ENCODE measurements at regions not wholly inside any gene's neighbourhood (a gene's known extent, or its start where the extent isn't known, plus 50 kb on each side); places are given as distances from the start of the nearest gene placed in this dataset.

DNA sequence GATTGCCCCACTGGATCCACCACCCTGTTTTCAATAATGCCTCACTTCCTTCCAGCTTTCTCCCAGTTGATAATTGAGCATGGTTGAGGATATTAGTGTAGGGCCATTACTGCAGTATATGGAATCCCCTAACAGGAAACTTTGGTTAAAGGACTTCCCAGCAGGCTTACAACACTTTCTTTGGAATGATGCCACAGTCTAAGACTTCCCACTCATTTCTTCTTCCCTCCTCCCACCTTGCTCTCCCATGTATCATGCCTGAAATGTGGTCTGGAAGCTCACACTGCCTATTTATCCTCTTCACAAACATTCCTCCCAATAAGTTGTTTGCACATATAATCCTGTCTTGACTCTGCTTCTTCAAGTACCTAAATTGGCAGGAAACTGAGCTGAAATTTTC is 863.3 kb downstream of the CENPC start (continued):
- no peak for TF ChIP-seq KAT7 (CRISPR knock-in tag; IDR thresholded peaks at IDR 0.05; ENCODE audit: borderline replicate concordance)
- no peak for TF ChIP-seq ZNF713 (CRISPR knock-in tag; IDR thresholded peaks at IDR 0.05)
- TF ChIP-seq, protein P1, sequence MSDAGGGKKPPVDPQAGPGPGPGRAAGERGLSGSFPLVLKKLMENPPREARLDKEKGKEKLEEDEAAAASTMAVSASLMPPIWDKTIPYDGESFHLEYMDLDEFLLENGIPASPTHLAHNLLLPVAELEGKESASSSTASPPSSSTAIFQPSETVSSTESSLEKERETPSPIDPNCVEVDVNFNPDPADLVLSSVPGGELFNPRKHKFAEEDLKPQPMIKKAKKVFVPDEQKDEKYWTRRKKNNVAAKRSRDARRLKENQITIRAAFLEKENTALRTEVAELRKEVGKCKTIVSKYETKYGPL (CRISPR knock-in tag; IDR thresholded peaks at IDR 0.05), result no peak
- TF ChIP-seq KLF16 (CRISPR knock-in tag; IDR thresholded peaks at IDR 0.05), result no peak

DNA sequence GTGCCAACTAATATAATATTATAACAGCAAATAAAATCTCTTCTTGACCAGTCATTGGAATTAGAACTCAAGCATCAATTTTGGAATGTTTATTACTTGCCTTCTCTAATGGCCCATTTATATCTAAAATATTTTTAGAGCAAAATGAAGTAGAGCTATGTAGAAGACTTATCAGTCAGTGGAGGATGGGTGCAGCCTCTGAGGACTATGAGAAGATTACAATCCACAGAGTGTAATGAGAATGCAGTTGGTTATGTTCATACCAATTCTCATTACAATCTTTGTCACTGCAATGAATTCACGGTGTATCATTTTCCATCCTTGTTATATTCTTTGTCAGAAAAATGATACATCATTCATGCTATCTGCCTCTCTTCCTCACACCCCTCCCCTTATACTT is 878.1 kb downstream of the CENPC start:
- FAIRE-seq (no peak), ATAC-seq (no peak), DNase-seq (ENCODE audit: low spot score) (no peak)
- Histone ChIP-seq H3K79me2 (ENCODE audit: insufficient read depth, low read length) (no peaks in the 10 kb centered on the region), H3K9ac (ENCODE audit: insufficient read depth, low read depth, low read length) (no peak overlapping the region), H2AFZ (ENCODE audit: low read length) (no peak overlapping the region), H3K4me2 (ENCODE audit: low read depth, low read length) (no peak overlapping the region), H3K9me3 (ENCODE audit: low read length) (no peaks in the 10 kb centered on the region), H3K4me1 (ENCODE audit: insufficient read depth, low read length) (no peaks in the 10 kb centered on the region), H3K27me3 (ENCODE audit: control insufficient read depth in 1 of 2, insufficient read depth in 2 of 2, low read length in 2 of 2) (no peaks in the 10 kb centered on the region; a peak in 1 of 5 replicates), H4K20me1 (ENCODE audit: insufficient read depth, low read length) (no peaks in the 10 kb centered on the region), H3K27ac (ENCODE audit: extremely low read length, insufficient read depth, low read length) (no peak overlapping the region), H3K4me3 (replicated peaks in 1 of 3; ENCODE audit: insufficient read depth in 1 of 3, low read depth in 2 of 3, low read length in 3 of 3) (no peak overlapping the region), H3K36me3 (replicated peaks in 1 of 2; ENCODE audit: control insufficient read depth in 1 of 2, insufficient read depth in 2 of 2, low read length in 2 of 2) (no peaks in the 10 kb centered on the region)
- CTCF ChIA-PET (ENCODE audit: low intra/inter-chr PET ratio, low total read pairs), result no interaction called here
- in situ Hi-C loops (cut with HindIII; ENCODE audit: extremely low pct_ligation_motif_present, low pct_unique_long_range_greater_than_20kb) (no loop called here), intact Hi-C loops (cut with micrococcal nuclease; ENCODE audit: unreplicated experiment) (no loop called here)
- no TSS peak for BruUV-seq (replicated peaks)
- TF ChIP-seq SAP130 (CRISPR knock-in tag; IDR thresholded peaks at IDR 0.05; ENCODE audit: low read depth), result no peak
- no peak for TF ChIP-seq SMAD1 (CRISPR knock-in tag; IDR thresholded peaks at IDR 0.05; ENCODE audit: borderline replicate concordance, low read depth)
- TF ChIP-seq PAX8 (CRISPR knock-in tag; IDR thresholded peaks at IDR 0.05; ENCODE audit: borderline replicate concordance), result no peak
- TF ChIP-seq ZNF451 (CRISPR knock-in tag; IDR thresholded peaks at IDR 0.05), result no peak
- TF ChIP-seq CREM (IDR thresholded peaks at IDR 0.05), result no peak
- TF ChIP-seq CREM (CRISPR knock-in tag; IDR thresholded peaks at IDR 0.05), result no peak
- TF ChIP-seq BCL6 (CRISPR knock-in tag; IDR thresholded peaks at IDR 0.05), result no peak
- no peak for TF ChIP-seq ARNT2 (CRISPR knock-in tag; IDR thresholded peaks at IDR 0.05; ENCODE audit: low read depth)
- no peak for TF ChIP-seq ZNF546 (CRISPR knock-in tag; conservative IDR thresholded peaks at IDR 0.05)
- whole genome bisulfite sequencing (ENCODE audit: low lambda C conversion rate), result 0% methylated on average over 1 of the region's 1 CpG
- POLR2A ChIA-PET, result no interaction called here

All from HepG2 (cell line).